Coronary artery (tissue), 2 donors: ENCODE measurements at regions not wholly inside any gene's neighbourhood (a gene's known extent, or its start where the extent isn't known, plus 50 kb on each side); places are given as distances from the start of the nearest gene placed in this dataset.

Experiments used
- DNase-seq: peaks from one replicate; pipeline ENCODE4 v3.0.0-alpha.2; 2017; ENCODE audit warnings: low spot score
- H3K27ac ChIP-seq, 2 donors: fragments of 200-600 bp; sonication (generic); one replicate each; pipeline ENCODE4 v1.5.1; 2016 to 2019
- H3K4me3 ChIP-seq: fragments of 200-600 bp; sonication (generic); 2 replicates; pipeline ENCODE4 v1.5.1; 2016; ENCODE audit warnings: mild to moderate bottlenecking, moderate library complexity
- CTCF ChIP-seq: fragments of 200-600 bp; sonication (generic); IDR thresholded peaks from one replicate; pipeline ENCODE4 v1.5.1; 2019; ENCODE audit warnings: antibody characterized with exemption

GRCh38 chr3:73863546-73864079 lies 238.9 kb upstream of the PDZRN3 start:
- no peak overlapping the region for H3K4me3 ChIP-seq
- H3K27ac ChIP-seq: no peak overlapping the region
- no peak for TF ChIP-seq CTCF
- no peak for DNase-seq

GRCh38 chr3:73855813-73856212 lies 231.1 kb upstream of the PDZRN3 start:
- DNase-seq: no peak
- H3K27ac ChIP-seq: no peak overlapping the region
- no peak for TF ChIP-seq CTCF
- H3K4me3 ChIP-seq: no peak overlapping the region

DNA sequence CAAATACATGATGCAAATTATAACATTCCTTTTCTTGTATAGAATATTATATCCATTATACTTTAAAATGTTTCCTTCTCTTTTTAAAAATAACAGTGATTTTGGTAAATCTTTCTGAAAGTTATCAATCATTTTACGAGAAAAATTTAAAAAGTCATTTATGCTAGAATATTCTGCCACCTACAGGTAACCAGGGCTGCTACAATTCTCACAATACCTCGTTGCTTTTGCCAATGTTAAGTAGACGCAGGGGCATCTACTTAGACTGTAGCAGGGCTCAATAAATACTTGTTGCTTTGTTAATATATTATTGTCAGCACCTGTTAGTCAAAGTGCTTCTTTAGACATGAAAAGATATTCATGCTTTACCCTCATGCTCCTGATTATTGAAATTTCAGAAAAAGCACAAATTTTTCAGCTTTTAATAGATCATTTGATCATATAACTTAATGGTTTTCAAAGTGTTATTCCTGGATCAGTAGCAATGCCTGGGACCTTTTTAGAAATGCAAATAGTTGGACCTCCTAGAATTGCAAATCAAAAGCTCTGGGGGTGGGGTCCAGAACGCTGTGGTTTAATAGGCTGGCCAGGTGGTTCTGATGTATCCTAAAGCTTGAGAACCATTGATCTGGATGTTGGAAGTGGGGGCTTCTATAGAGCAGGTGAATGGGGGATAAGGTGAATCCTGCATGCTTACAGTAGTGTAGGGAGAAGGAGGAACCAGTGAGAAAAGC lies 223.6 kb upstream of the PDZRN3 start:
- peak; percentile 48 for TF ChIP-seq CTCF
- no peak for DNase-seq
- H3K4me3 ChIP-seq: no peak overlapping the region
- no peak overlapping the region for H3K27ac ChIP-seq

- no peak for TF ChIP-seq CTCF
- no peak for DNase-seq
- Histone ChIP-seq H3K4me3 (no peak overlapping the region), H3K27ac (no peak overlapping the region)
Observed at GRCh38 chr3:73846951-73847350, 222.2 kb upstream of the PDZRN3 start.

- no peak for TF ChIP-seq CTCF
- no peak for DNase-seq
- no peak overlapping the region for H3K27ac ChIP-seq
- H3K4me3 ChIP-seq: no peak overlapping the region
Observed at GRCh38 chr3:73839032-73839431, 214.3 kb upstream of the PDZRN3 start.

DNA sequence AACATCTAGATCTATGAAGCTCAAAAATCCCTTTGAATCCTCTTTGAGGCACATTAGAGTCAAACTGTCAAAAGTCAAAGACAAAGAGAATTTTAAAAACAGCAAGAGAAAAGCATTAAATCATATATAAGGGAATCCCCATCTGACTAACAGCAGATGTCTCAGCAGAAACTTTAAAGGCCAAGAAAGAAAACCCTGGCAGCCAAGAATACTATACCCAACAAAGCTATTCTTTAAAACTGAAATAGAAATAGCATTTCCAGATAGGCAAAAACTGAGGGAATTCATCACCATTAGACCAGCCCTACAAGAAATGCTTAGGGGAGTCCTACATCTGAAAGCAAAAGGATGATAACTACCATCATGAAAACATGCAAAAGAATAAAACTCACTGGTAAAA lies 211.2 kb upstream of the PDZRN3 start:
- no peak for TF ChIP-seq CTCF
- no peak for DNase-seq
- no peak overlapping the region for H3K27ac ChIP-seq
- H3K4me3 ChIP-seq: no peak overlapping the region

DNA sequence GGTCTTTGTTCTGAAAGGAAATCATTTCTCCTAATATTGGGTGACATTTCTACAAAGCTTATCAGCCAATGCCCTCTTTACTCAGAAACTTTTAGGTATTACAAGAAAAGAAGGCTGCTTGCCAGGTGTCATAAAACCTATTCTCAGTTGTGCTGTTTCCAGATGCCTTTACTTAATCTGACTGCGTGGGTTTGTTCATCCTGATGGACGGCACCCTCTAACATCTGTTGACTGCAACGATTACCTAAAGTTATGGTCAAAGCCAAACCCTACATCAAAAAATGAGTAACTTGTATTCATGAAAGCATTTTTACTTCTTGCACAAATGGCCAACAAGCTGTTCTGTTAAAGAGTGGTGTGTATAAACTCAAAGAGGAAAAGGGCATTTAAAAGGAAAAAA lies 207.7 kb upstream of the PDZRN3 start:
- no peak overlapping the region for H3K4me3 ChIP-seq
- no peak for TF ChIP-seq CTCF
- no peak for DNase-seq
- no peak overlapping the region for H3K27ac ChIP-seq
